ENCODE measurements at regions not wholly inside any gene's neighbourhood (a gene's known extent, or its start where the extent isn't known, plus 50 kb on each side); places are given as distances from the start of the nearest gene placed in this dataset.

- Histone ChIP-seq H3K27me3 (ENCODE audit: control insufficient read depth, insufficient read depth, low read length) (no peaks in the 10 kb centered on the region), H3K4me3 (ENCODE audit: low read length) (no peak overlapping the region), H3K4me1 (ENCODE audit: control insufficient read depth, insufficient read depth, low read length) (no peaks in the 10 kb centered on the region), H3K9me3 (ENCODE audit: control insufficient read depth, insufficient read depth, low read length) (no peaks in the 10 kb centered on the region), H3K27ac (ENCODE audit: low read length) (no peak overlapping the region), H3K36me3 (ENCODE audit: control insufficient read depth, insufficient read depth, low read length) (no peaks in the 10 kb centered on the region)
- no peak for DNase-seq (ENCODE audit: low read depth, low spot score)
- no CpG with 5 or more reads among the region's 3 CpGs for WGBS (ENCODE audit: insufficient coverage, insufficient read length)
Observed at GRCh38 chr6:21668795-21669194, 75.2 kb downstream of the SOX4 start.

- Histone ChIP-seq H3K27ac (ENCODE audit: low read length) (no peak overlapping the region), H3K36me3 (ENCODE audit: control insufficient read depth, insufficient read depth, low read length) (no peaks in the 10 kb centered on the region), H3K9me3 (ENCODE audit: control insufficient read depth, insufficient read depth, low read length) (no peaks in the 10 kb centered on the region), H3K4me3 (ENCODE audit: low read length) (no peak overlapping the region), H3K27me3 (ENCODE audit: control insufficient read depth, insufficient read depth, low read length) (no peaks in the 10 kb centered on the region), H3K4me1 (ENCODE audit: control insufficient read depth, insufficient read depth, low read length) (peaks cover 4% of the 10 kb centered on the region; the same call in 1 of the 2 replicates)
- no peak for DNase-seq (ENCODE audit: low read depth, low spot score)
- no CpG with 5 or more reads among the region's 2 CpGs for WGBS (ENCODE audit: insufficient coverage, insufficient read length)
Observed at GRCh38 chr6:21676769-21677168, 83.2 kb downstream of the SOX4 start.

GRCh38 chr6:21678990-21679389 lies 85.4 kb downstream of the SOX4 start:
- WGBS (ENCODE audit: insufficient coverage, insufficient read length), result no CpG with 5 or more reads among the region's 6 CpGs
- no peak overlapping the region for H3K27ac ChIP-seq (ENCODE audit: low read length)

GRCh38 chr6:21679761-21680265 lies 86.3 kb downstream of the SOX4 start:
- no peaks in the 10 kb centered on the region for H3K27me3 ChIP-seq (ENCODE audit: control insufficient read depth, insufficient read depth, low read length)

More at GRCh38 chr6:21678990-21679389, 85.4 kb downstream of the SOX4 start:
- Histone ChIP-seq H3K9me3 (ENCODE audit: control insufficient read depth, insufficient read depth, low read length) (no peaks in the 10 kb centered on the region), H3K27me3 (ENCODE audit: control insufficient read depth, insufficient read depth, low read length) (no peaks in the 10 kb centered on the region), H3K4me3 (ENCODE audit: low read length) (no peak overlapping the region), H3K36me3 (ENCODE audit: control insufficient read depth, insufficient read depth, low read length) (no peaks in the 10 kb centered on the region), H3K4me1 (ENCODE audit: control insufficient read depth, insufficient read depth, low read length) (peaks cover 4% of the 10 kb centered on the region; the same call in 1 of the 2 replicates)
- DNase-seq (ENCODE audit: low read depth, low spot score), result no peak

GRCh38 chr6:21680611-21681010 lies 87.1 kb downstream of the SOX4 start:
- Histone ChIP-seq H3K4me1 (ENCODE audit: control insufficient read depth, insufficient read depth, low read length) (peaks cover 4% of the 10 kb centered on the region; the same call in 1 of the 2 replicates), H3K9me3 (ENCODE audit: control insufficient read depth, insufficient read depth, low read length) (no peaks in the 10 kb centered on the region), H3K4me3 (ENCODE audit: low read length) (no peak overlapping the region), H3K27me3 (ENCODE audit: control insufficient read depth, insufficient read depth, low read length) (no peaks in the 10 kb centered on the region), H3K36me3 (ENCODE audit: control insufficient read depth, insufficient read depth, low read length) (0 out of 2 replicates have a peak, but pooled peaks cover under 1% of the 10 kb centered on the region), H3K27ac (ENCODE audit: low read length) (no peak overlapping the region)
- no peak for DNase-seq (ENCODE audit: low read depth, low spot score)
- no CpG with 5 or more reads among the region's 4 CpGs for WGBS (ENCODE audit: insufficient coverage, insufficient read length)

More at GRCh38 chr6:21679761-21680265, 86.3 kb downstream of the SOX4 start:
- Histone ChIP-seq H3K36me3 (ENCODE audit: control insufficient read depth, insufficient read depth, low read length) (no peaks in the 10 kb centered on the region), H3K4me1 (ENCODE audit: control insufficient read depth, insufficient read depth, low read length) (peaks cover 4% of the 10 kb centered on the region; the same call in 1 of the 2 replicates), H3K27ac (ENCODE audit: low read length) (no peak overlapping the region), H3K4me3 (ENCODE audit: low read length) (no peak overlapping the region), H3K9me3 (ENCODE audit: control insufficient read depth, insufficient read depth, low read length) (no peaks in the 10 kb centered on the region)
- no peak for DNase-seq (ENCODE audit: low read depth, low spot score)
- no CpG with 5 or more reads among the region's 2 CpGs for WGBS (ENCODE audit: insufficient coverage, insufficient read length)

GRCh38 chr6:21690489-21690888 lies 96.9 kb downstream of the SOX4 start:
- Histone ChIP-seq H3K36me3 (ENCODE audit: control insufficient read depth, insufficient read depth, low read length) (peaks cover 6% of the 10 kb centered on the region; the same call in 1 of the 2 replicates), H3K27ac (ENCODE audit: low read length) (no peak overlapping the region)
- no peak for DNase-seq (ENCODE audit: low read depth, low spot score)

GRCh38 chr6:21691685-21692346 lies 98.3 kb downstream of the SOX4 start:
- 0 out of 2 replicates have a peak, but pooled peaks cover 2% of the 10 kb centered on the region for H3K9me3 ChIP-seq (ENCODE audit: control insufficient read depth, insufficient read depth, low read length)
- WGBS (ENCODE audit: insufficient coverage, insufficient read length), result no CpG with 5 or more reads among the region's 5 CpGs
- no peaks in the 10 kb centered on the region for H3K27me3 ChIP-seq (ENCODE audit: control insufficient read depth, insufficient read depth, low read length)
- H3K4me3 ChIP-seq (ENCODE audit: low read length), result no peak overlapping the region
- H3K36me3 ChIP-seq (ENCODE audit: control insufficient read depth, insufficient read depth, low read length), result peaks cover 2% of the 10 kb centered on the region; the same call in 1 of the 2 replicates
- no peak for DNase-seq (ENCODE audit: low read depth, low spot score)
- no peak overlapping the region for H3K27ac ChIP-seq (ENCODE audit: low read length)
- H3K4me1 ChIP-seq (ENCODE audit: control insufficient read depth, insufficient read depth, low read length), result peaks cover 2% of the 10 kb centered on the region

More at GRCh38 chr6:21690489-21690888, 96.9 kb downstream of the SOX4 start:
- Histone ChIP-seq H3K4me3 (ENCODE audit: low read length) (no peak overlapping the region), H3K27me3 (ENCODE audit: control insufficient read depth, insufficient read depth, low read length) (no peaks in the 10 kb centered on the region), H3K9me3 (ENCODE audit: control insufficient read depth, insufficient read depth, low read length) (0 out of 2 replicates have a peak, but pooled peaks cover 2% of the 10 kb centered on the region), H3K4me1 (ENCODE audit: control insufficient read depth, insufficient read depth, low read length) (peaks cover 2% of the 10 kb centered on the region)

GRCh38 chr6:21692721-21693120 lies 99.2 kb downstream of the SOX4 start:
- Histone ChIP-seq H3K4me3 (ENCODE audit: low read length) (no peak overlapping the region), H3K9me3 (ENCODE audit: control insufficient read depth, insufficient read depth, low read length) (0 out of 2 replicates have a peak, but pooled peaks cover 2% of the 10 kb centered on the region), H3K27me3 (ENCODE audit: control insufficient read depth, insufficient read depth, low read length) (no peaks in the 10 kb centered on the region), H3K36me3 (ENCODE audit: control insufficient read depth, insufficient read depth, low read length) (no peaks in the 10 kb centered on the region), H3K27ac (ENCODE audit: low read length) (no peak overlapping the region), H3K4me1 (ENCODE audit: control insufficient read depth, insufficient read depth, low read length) (peaks cover 2% of the 10 kb centered on the region)
- no CpG with 5 or more reads among the region's 1 CpG for WGBS (ENCODE audit: insufficient coverage, insufficient read length)
- DNase-seq (ENCODE audit: low read depth, low spot score), result no peak

GRCh38 chr6:21694168-21694567 lies 100.6 kb downstream of the SOX4 start:
- DNase-seq (ENCODE audit: low read depth, low spot score), result no peak
- Histone ChIP-seq H3K27me3 (ENCODE audit: control insufficient read depth, insufficient read depth, low read length) (no peaks in the 10 kb centered on the region), H3K36me3 (ENCODE audit: control insufficient read depth, insufficient read depth, low read length) (no peaks in the 10 kb centered on the region), H3K9me3 (ENCODE audit: control insufficient read depth, insufficient read depth, low read length) (no peaks in the 10 kb centered on the region), H3K27ac (ENCODE audit: low read length) (peak overlapping the region; percentile 81), H3K4me1 (ENCODE audit: control insufficient read depth, insufficient read depth, low read length) (peaks cover 2% of the 10 kb centered on the region), H3K4me3 (ENCODE audit: low read length) (no peak overlapping the region)
- WGBS (ENCODE audit: insufficient coverage, insufficient read length), result no CpG with 5 or more reads among the region's 2 CpGs

GRCh38 chr6:21707524-21708319 lies 114.2 kb downstream of the SOX4 start:
- DNase-seq (ENCODE audit: low read depth, low spot score), result no peak
- Histone ChIP-seq H3K36me3 (ENCODE audit: control insufficient read depth, insufficient read depth, low read length) (no peaks in the 10 kb centered on the region), H3K4me3 (ENCODE audit: low read length) (no peak overlapping the region), H3K9me3 (ENCODE audit: control insufficient read depth, insufficient read depth, low read length) (no peaks in the 10 kb centered on the region), H3K4me1 (ENCODE audit: control insufficient read depth, insufficient read depth, low read length) (peaks cover 1% of the 10 kb centered on the region; the same call in 1 of the 2 replicates), H3K27ac (ENCODE audit: low read length) (no peak overlapping the region), H3K27me3 (ENCODE audit: control insufficient read depth, insufficient read depth, low read length) (no peaks in the 10 kb centered on the region)
- WGBS (ENCODE audit: insufficient coverage, insufficient read length), result no CpG with 5 or more reads among the region's 3 CpGs
